ES-I3 (cell line): ENCODE measurements at regions not wholly inside any gene's neighbourhood (a gene's known extent, or its start where the extent isn't known, plus 50 kb on each side); places are given as distances from the start of the nearest gene placed in this dataset.
"Not testable (repeated sequence)": the region's sequence is repeated elsewhere in the genome, so short reads cannot be mapped to it uniquely, and the experiment has no call there.

Experiments used
- H3K36me3 ChIP-seq: 2 replicates; pipeline ENCODE4 v1.6.1; 2013; ENCODE audit warnings: mild to moderate bottlenecking, low read length, control low read depth, moderate library complexity; ENCODE audit not compliant: insufficient read depth
- H3K4me1 ChIP-seq: 2 replicates; pipeline ENCODE4 v1.6.1; 2013; ENCODE audit warnings: mild to moderate bottlenecking, control low read depth, low read length; ENCODE audit not compliant: insufficient read depth
- H3K9ac ChIP-seq: 2 replicates; pipeline ENCODE4 v1.6.1; 2013; ENCODE audit warnings: low read depth, mild to moderate bottlenecking, low read length, moderate library complexity
- H3K9me3 ChIP-seq: 2 replicates; pipeline ENCODE4 v1.6.1; 2013; ENCODE audit warnings: mild to moderate bottlenecking, low read length, moderate library complexity; ENCODE audit not compliant: control insufficient read depth, insufficient read depth

- Histone ChIP-seq H3K9me3 (no peaks in the 10 kb centered on the region), H3K36me3 (no peaks in the 10 kb centered on the region), H3K9ac (no peak overlapping the region), H3K4me1 (peaks cover 5% of the 10 kb centered on the region; the same call in 1 of the 2 replicates)
Measured at GRCh38 chr11:121870206-121871045, 245.6 kb downstream of the BLID start.

GRCh38 chr11:121869478-121869877 lies 246.5 kb downstream of the BLID start:
- Histone ChIP-seq H3K9ac (no peak overlapping the region), H3K36me3 (no peaks in the 10 kb centered on the region), H3K4me1 (peaks cover 5% of the 10 kb centered on the region; the same call in 1 of the 2 replicates), H3K9me3 (no peaks in the 10 kb centered on the region)

GRCh38 chr11:121866754-121867153 lies 249.3 kb downstream of the BLID start:
- Histone ChIP-seq H3K9me3 (no peaks in the 10 kb centered on the region; the same call in 1 of the 2 replicates), H3K36me3 (no peaks in the 10 kb centered on the region), H3K9ac (no peak overlapping the region), H3K4me1 (peaks cover 5% of the 10 kb centered on the region; the same call in 1 of the 2 replicates)

- H3K9me3 ChIP-seq, result no peaks in the 10 kb centered on the region; the same call in 1 of the 2 replicates
- H3K36me3 ChIP-seq, result no peaks in the 10 kb centered on the region
Measured at GRCh38 chr11:121864660-121865059, 251.4 kb downstream of the BLID start.

GRCh38 chr11:121863126-121863525 lies 252.9 kb downstream of the BLID start:
- Histone ChIP-seq H3K9me3 (no peaks in the 10 kb centered on the region; the same call in 1 of the 2 replicates), H3K9ac (no peak overlapping the region), H3K36me3 (no peaks in the 10 kb centered on the region), H3K4me1 (no peaks in the 10 kb centered on the region)

More at GRCh38 chr11:121864660-121865059, 251.4 kb downstream of the BLID start:
- H3K9ac ChIP-seq, result no peak overlapping the region
- H3K4me1 ChIP-seq, result no peaks in the 10 kb centered on the region; the same call in 1 of the 2 replicates

- not testable (repeated sequence) for H3K9ac ChIP-seq, H3K4me1 ChIP-seq, H3K9me3 ChIP-seq, H3K36me3 ChIP-seq
Measured at GRCh38 chr11:121855138-121855537, 260.9 kb downstream of the BLID start.

DNA sequence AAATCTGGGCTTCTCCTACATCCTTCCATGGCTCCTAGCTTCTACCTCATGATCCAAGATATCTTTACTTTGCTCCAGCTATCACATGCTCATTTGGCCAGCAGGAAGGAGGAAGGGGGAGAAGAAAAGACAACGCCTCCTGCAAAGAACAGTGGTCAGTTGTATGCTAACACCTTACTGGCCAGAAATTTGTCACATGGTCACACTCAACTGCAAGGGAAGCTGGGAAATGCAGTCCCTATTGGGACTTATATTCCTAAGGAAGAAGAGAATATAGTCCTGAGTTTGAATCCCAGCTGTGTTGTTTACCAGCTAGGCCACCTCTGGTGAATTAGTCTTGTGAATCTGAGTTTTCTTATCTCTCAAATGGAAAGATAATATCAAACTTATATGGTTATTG lies 272.0 kb downstream of the BLID start:
- Histone ChIP-seq H3K9ac (no peak overlapping the region), H3K36me3 (no peaks in the 10 kb centered on the region), H3K9me3 (peaks cover 1% of the 10 kb centered on the region; the same call in 1 of the 2 replicates), H3K4me1 (no peaks in the 10 kb centered on the region)

DNA sequence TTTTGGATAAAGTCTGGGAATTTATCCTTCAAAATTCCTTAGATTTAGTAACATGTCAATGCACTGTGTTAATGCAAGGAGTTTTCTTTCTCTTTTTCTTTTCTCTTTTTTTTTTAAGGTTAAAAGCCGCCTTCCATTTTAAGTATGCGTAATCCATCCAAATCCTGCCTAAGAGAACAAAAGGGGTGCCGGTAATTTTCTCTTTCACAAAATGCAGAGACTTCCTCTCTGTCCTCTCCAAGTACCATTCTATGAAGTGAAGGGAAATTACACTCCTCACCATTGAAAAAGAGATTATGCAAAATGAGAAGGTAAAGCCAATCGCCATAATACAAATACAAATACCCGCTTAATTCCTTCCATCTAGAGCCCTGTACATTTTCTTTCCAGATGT lies 273.8 kb downstream of the BLID start:
- Histone ChIP-seq H3K9ac (no peak overlapping the region), H3K4me1 (no peaks in the 10 kb centered on the region), H3K36me3 (no peaks in the 10 kb centered on the region), H3K9me3 (no peaks in the 10 kb centered on the region; the same call in 1 of the 2 replicates)

- Histone ChIP-seq H3K36me3 (no peaks in the 10 kb centered on the region), H3K9ac (no peak overlapping the region), H3K4me1 (no peaks in the 10 kb centered on the region), H3K9me3 (no peaks in the 10 kb centered on the region; the same call in 1 of the 2 replicates)
Measured at GRCh38 chr11:121841487-121842191, 274.4 kb downstream of the BLID start.

DNA sequence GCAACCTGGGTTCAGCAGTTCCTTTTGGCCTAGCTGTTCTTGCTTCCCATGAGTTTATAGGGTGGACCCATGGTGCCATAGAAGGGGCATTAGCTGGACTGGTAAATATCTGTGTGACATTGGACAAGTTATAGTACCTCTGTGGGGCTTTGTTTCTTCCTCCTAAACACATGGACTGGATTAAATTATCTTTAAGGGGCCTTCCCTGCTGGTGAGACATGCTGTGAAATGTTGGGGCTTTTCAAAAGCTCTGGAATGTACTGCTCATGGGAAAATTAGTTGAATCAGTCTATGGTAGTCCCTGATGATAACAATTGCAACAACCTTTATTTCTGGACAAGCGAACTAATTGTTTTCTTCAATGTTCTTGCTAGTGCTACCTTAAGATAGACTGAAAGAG lies 276.2 kb downstream of the BLID start:
- Histone ChIP-seq H3K9ac (no peak overlapping the region), H3K36me3 (no peaks in the 10 kb centered on the region), H3K9me3 (no peaks in the 10 kb centered on the region; the same call in 1 of the 2 replicates), H3K4me1 (no peaks in the 10 kb centered on the region)

GRCh38 chr11:121838571-121838970 lies 277.4 kb downstream of the BLID start:
- H3K36me3 ChIP-seq, result no peaks in the 10 kb centered on the region
- no peak overlapping the region for H3K9ac ChIP-seq
- H3K9me3 ChIP-seq, result no peaks in the 10 kb centered on the region
- no peaks in the 10 kb centered on the region for H3K4me1 ChIP-seq

DNA sequence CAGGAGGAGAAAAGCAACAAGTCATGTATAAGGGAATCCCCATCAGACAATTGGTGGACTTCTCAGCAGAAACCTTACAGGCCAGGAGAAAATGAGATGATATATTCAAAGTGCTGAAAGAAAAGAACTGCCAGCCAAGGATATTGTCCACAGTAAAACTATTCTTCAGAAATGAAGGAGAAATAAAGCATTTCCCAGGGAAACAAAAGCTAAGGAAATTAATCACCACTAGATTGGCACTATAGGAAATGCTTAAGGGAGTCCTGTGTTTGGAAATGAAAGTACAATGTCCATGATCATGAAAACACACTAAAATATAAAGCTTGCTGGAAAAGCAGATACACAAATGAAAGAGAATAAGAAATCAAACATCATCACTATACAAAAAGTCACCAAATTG lies 282.0 kb downstream of the BLID start:
- Histone ChIP-seq H3K36me3 (no peaks in the 10 kb centered on the region), H3K9ac (no peak overlapping the region), H3K4me1 (no peaks in the 10 kb centered on the region), H3K9me3 (no peaks in the 10 kb centered on the region)

DNA sequence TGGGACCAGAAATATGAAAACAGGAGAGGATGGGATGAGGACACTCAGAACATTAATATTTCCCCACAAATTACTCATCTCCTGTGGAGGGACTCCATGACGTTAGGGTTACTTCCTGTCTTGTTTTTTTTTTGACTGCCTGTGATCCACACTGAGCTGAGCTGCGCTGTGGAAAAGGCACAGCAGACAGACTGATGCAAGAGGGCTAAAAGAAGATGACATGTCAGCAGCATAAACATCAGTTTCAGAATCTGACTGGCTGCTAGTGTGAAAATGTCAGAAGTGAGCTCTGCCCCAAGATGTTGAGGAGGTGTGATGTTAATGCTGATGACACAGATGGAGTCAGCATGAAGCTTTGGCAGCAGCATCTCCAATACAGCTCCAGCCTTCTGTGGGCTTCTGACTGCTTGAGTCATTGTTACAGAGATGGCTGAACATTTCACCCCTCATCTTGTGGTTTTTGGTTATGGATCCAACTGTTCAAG lies 286.8 kb downstream of the BLID start:
- Histone ChIP-seq H3K9me3 (no peaks in the 10 kb centered on the region), H3K4me1 (no peaks in the 10 kb centered on the region), H3K36me3 (no peaks in the 10 kb centered on the region), H3K9ac (no peak overlapping the region)

DNA sequence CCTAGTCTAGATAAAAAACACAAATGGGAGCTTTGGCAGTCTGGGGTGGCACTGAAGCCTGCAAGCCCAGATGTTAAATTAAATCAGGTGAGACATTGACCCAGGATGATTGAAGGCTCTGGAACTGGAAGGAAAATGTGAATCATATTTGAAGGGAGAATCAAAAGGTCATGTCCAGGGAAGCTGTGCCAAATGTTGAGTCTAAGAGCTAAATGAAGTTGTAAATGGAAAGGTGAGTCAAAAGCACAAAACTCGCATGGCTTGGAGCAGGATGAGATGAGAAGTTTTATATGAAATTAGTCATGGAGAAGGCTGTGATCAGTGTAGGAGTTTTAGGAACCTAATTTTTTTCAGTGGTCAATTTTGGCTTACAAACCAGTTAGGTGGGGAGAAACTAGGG lies 301.1 kb downstream of the BLID start:
- no peaks in the 10 kb centered on the region for H3K4me1 ChIP-seq
- no peaks in the 10 kb centered on the region for H3K36me3 ChIP-seq
- H3K9ac ChIP-seq, result no peak overlapping the region
- peaks cover 5% of the 10 kb centered on the region; the same call in 1 of the 2 replicates for H3K9me3 ChIP-seq
